ENCODE measurements at regions not wholly inside any gene's neighbourhood (a gene's known extent, or its start where the extent isn't known, plus 50 kb on each side); places are given as distances from the start of the nearest gene placed in this dataset.

DNA sequence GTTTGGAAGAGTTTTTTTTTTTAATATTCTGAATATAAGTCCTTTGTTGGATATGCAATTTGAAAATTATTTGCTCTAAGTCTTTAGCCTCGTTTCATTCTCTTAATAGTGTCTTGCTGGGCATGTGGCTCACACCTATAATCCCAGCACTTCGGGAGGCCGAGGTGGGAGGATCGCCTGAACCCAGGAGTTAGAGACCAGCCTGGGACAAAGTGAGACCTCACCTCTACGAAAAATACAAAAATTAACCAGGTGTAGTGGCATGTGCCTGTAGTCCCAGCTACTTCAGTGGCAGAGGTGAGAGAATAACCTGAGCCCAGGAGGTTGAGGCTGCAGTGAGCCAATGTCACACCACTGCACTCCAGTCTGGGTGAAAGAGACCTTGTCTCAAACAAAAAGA is 87.3 kb upstream of the UBAC2 start (continued):
- TF ChIP-seq, protein P1, sequence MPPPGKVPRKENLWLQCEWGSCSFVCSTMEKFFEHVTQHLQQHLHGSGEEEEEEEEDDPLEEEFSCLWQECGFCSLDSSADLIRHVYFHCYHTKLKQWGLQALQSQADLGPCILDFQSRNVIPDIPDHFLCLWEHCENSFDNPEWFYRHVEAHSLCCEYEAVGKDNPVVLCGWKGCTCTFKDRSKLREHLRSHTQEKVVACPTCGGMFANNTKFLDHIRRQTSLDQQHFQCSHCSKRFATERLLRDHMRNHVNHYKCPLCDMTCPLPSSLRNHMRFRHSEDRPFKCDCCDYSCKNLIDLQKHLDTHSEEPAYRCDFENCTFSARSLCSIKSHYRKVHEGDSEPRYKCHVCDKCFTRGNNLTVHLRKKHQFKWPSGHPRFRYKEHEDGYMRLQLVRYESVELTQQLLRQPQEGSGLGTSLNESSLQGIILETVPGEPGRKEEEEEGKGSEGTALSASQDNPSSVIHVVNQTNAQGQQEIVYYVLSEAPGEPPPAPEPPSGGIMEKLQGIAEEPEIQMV (CRISPR knock-in tag; IDR thresholded peaks at IDR 0.05; ENCODE audit: low read depth) = no peak
- TF ChIP-seq ZNF317 (CRISPR knock-in tag; IDR thresholded peaks at IDR 0.05) (no peak), SMARCC2 (IDR thresholded peaks at IDR 0.05) (no peak), ZNF557 (CRISPR knock-in tag; IDR thresholded peaks at IDR 0.05) (no peak), ZNF788 (CRISPR knock-in tag; IDR thresholded peaks at IDR 0.05; ENCODE audit: borderline replicate concordance) (no peak), ZNF367 (CRISPR knock-in tag; IDR thresholded peaks at IDR 0.05; ENCODE audit: borderline replicate concordance) (no peak)

DNA sequence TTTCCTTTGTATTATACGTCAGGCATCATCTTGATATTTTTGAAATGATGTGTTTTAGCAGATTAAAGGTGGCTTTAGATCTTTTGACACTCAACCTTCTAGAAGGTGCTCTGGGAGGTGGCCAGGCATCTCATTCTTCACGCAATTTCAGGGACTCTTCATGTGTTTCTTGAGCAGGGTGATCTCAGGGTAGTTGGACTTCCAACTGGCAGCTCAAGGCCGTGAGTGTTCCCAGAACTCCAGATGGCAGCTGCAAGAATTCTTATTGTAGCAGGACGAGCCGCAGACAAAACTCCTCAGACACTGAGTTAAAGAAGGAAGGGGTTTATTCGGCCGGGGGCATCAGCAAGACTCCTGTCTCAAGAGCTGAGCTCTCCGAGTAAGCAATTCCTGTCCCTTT is 82.5 kb upstream of the UBAC2 start:
- in situ Hi-C loops (cut with HindIII; ENCODE audit: extremely low pct_ligation_motif_present, low pct_unique_long_range_greater_than_20kb) = no loop called here
- ATAC-seq (no peak), DNase-seq (ENCODE audit: low spot score) (no peak), FAIRE-seq (no peak)
- no peaks in the 10 kb centered on the region for H3K4me1 ChIP-seq (ENCODE audit: insufficient read depth, low read length)
- intact Hi-C loops (cut with micrococcal nuclease; ENCODE audit: unreplicated experiment) = no loop called here
- no peaks in the 10 kb centered on the region for H4K20me1 ChIP-seq (ENCODE audit: insufficient read depth, low read length)
- no peak overlapping the region for H3K9ac ChIP-seq (ENCODE audit: insufficient read depth, low read depth, low read length)
- BruUV-seq (replicated peaks) = no TSS peak
- H3K27me3 ChIP-seq (ENCODE audit: control insufficient read depth in 1 of 2, insufficient read depth in 2 of 2, low read length in 2 of 2) = peaks cover 0 to 8% of the 10 kb centered on the region in 2 experiments; a peak in 2 of 5 replicates
- H3K27ac ChIP-seq (ENCODE audit: extremely low read length, insufficient read depth, low read length) = no peak overlapping the region
- no peaks in the 10 kb centered on the region for H3K9me3 ChIP-seq (ENCODE audit: low read length)
- CTCF ChIA-PET (ENCODE audit: low intra/inter-chr PET ratio, low total read pairs) = no interaction called here
- no peaks in the 10 kb centered on the region for H3K36me3 ChIP-seq (replicated peaks in 1 of 2; ENCODE audit: control insufficient read depth in 1 of 2, insufficient read depth in 2 of 2, low read length in 2 of 2)
- WGBS (ENCODE audit: low lambda C conversion rate) = 45% methylated on average over 8 of the region's 8 CpGs
- POLR2A ChIA-PET = no interaction called here
- H3K4me2 ChIP-seq (ENCODE audit: low read depth, low read length) = no peak overlapping the region
- H3K79me2 ChIP-seq (ENCODE audit: insufficient read depth, low read length) = no peaks in the 10 kb centered on the region
- H3K4me3 ChIP-seq (replicated peaks in 1 of 3; ENCODE audit: insufficient read depth in 1 of 3, low read depth in 2 of 3, low read length in 3 of 3) = no peak overlapping the region
- H2AFZ ChIP-seq (ENCODE audit: low read length) = no peak overlapping the region
- TF ChIP-seq TBX3 (IDR thresholded peaks at IDR 0.05; ENCODE audit: borderline replicate concordance) = no peak
- no peak for TF ChIP-seq JARID2 (CRISPR knock-in tag; IDR thresholded peaks at IDR 0.05; ENCODE audit: insufficient replicate concordance)
- TF ChIP-seq SRSF9 (IDR thresholded peaks at IDR 0.05; ENCODE audit: borderline replicate concordance, insufficient read depth, low read depth, low read length, poor library complexity, severe bottlenecking) = no peak
- TF ChIP-seq PHB2 (IDR thresholded peaks at IDR 0.05; ENCODE audit: partially characterized antibody) = no peak
- no peak for TF ChIP-seq ZNF570 (CRISPR knock-in tag; IDR thresholded peaks at IDR 0.05; ENCODE audit: borderline replicate concordance)
- no peak for TF ChIP-seq SCMH1 (CRISPR knock-in tag; IDR thresholded peaks at IDR 0.05; ENCODE audit: borderline replicate concordance)
- TF ChIP-seq, protein P2, sequence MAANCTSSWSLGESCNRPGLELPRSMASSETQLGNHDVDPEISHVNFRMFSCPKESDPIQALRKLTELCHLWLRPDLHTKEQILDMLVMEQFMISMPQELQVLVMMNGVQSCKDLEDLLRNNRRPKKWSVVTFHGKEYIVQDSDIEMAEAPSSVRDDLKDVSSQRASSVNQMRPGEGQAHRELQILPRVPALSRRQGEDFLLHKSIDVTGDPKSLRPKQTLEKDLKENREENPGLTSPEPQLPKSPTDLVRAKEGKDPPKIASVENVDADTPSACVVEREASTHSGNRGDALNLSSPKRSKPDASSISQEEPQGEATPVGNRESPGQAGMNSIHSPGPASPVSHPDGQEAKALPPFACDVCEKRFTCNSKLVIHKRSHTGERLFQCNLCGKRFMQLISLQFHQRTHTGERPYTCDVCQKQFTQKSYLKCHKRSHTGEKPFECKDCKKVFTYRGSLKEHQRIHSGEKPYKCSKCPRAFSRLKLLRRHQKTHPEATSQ (CRISPR knock-in tag; IDR thresholded peaks at IDR 0.05; ENCODE audit: borderline replicate concordance) = no peak
- TF ChIP-seq ZNF138 (CRISPR knock-in tag; IDR thresholded peaks at IDR 0.05; ENCODE audit: low read depth) = no peak
- no peak for TF ChIP-seq ZBTB20 (CRISPR knock-in tag; IDR thresholded peaks at IDR 0.05; ENCODE audit: borderline replicate concordance, low read depth)
- TF ChIP-seq GATAD2A (CRISPR knock-in tag; IDR thresholded peaks at IDR 0.05) = no peak
- TF ChIP-seq, protein P3, sequence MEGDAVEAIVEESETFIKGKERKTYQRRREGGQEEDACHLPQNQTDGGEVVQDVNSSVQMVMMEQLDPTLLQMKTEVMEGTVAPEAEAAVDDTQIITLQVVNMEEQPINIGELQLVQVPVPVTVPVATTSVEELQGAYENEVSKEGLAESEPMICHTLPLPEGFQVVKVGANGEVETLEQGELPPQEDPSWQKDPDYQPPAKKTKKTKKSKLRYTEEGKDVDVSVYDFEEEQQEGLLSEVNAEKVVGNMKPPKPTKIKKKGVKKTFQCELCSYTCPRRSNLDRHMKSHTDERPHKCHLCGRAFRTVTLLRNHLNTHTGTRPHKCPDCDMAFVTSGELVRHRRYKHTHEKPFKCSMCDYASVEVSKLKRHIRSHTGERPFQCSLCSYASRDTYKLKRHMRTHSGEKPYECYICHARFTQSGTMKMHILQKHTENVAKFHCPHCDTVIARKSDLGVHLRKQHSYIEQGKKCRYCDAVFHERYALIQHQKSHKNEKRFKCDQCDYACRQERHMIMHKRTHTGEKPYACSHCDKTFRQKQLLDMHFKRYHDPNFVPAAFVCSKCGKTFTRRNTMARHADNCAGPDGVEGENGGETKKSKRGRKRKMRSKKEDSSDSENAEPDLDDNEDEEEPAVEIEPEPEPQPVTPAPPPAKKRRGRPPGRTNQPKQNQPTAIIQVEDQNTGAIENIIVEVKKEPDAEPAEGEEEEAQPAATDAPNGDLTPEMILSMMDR (CRISPR knock-in tag; IDR thresholded peaks at IDR 0.05) = no peak
- TF ChIP-seq ZNF136 (CRISPR knock-in tag; IDR thresholded peaks at IDR 0.05; ENCODE audit: low read depth) = no peak
- TF ChIP-seq HNRNPK (IDR thresholded peaks at IDR 0.05; ENCODE audit: low read depth, low read length, poor library complexity, severe bottlenecking) = no peak
- no peak for TF ChIP-seq ZSCAN29 (CRISPR knock-in tag; conservative IDR thresholded peaks at IDR 0.05)

Measured in HepG2 (cell line).